NCI-H1105 treated with DMSO at 0.1 percent for 48 hours (cell line): ENCODE measurements at regions not wholly inside any gene's neighbourhood (a gene's known extent, or its start where the extent isn't known, plus 50 kb on each side); places are given as distances from the start of the nearest gene placed in this dataset.

ENCODE experiments used
- DNase-seq: peaks from one replicate; lab custom pipeline; 2025; lab: John Stamatoyannopoulos, UW

GRCh38 chr17:12590417-12590816 is 75.3 kb upstream of the MYOCD start:
- no peak for DNase-seq

GRCh38 chr17:12591021-12591735 is 74.5 kb upstream of the MYOCD start:
- no peak for DNase-seq

GRCh38 chr17:12592941-12593340 is 72.7 kb upstream of the MYOCD start:
- peak; percentile 31 for DNase-seq

GRCh38 chr17:12596961-12597360 is 68.7 kb upstream of the MYOCD start:
- no peak for DNase-seq

- no peak for DNase-seq
Measured at GRCh38 chr17:12597895-12598294, 67.8 kb upstream of the MYOCD start.

- DNase-seq, result no peak
Measured at GRCh38 chr17:12599186-12599920, 66.3 kb upstream of the MYOCD start.

GRCh38 chr17:12600349-12600748 is 65.3 kb upstream of the MYOCD start:
- DNase-seq, result no peak

- DNase-seq, result no peak
Measured at GRCh38 chr17:12603566-12603965, 62.1 kb upstream of the MYOCD start.

GRCh38 chr17:12605222-12605621 is 60.5 kb upstream of the MYOCD start:
- no peak for DNase-seq

- no peak for DNase-seq
Measured at GRCh38 chr17:12613566-12613965, 52.1 kb upstream of the MYOCD start.
